ENCODE measurements at regions not wholly inside any gene's neighbourhood (a gene's known extent, or its start where the extent isn't known, plus 50 kb on each side); places are given as distances from the start of the nearest gene placed in this dataset.

DNA sequence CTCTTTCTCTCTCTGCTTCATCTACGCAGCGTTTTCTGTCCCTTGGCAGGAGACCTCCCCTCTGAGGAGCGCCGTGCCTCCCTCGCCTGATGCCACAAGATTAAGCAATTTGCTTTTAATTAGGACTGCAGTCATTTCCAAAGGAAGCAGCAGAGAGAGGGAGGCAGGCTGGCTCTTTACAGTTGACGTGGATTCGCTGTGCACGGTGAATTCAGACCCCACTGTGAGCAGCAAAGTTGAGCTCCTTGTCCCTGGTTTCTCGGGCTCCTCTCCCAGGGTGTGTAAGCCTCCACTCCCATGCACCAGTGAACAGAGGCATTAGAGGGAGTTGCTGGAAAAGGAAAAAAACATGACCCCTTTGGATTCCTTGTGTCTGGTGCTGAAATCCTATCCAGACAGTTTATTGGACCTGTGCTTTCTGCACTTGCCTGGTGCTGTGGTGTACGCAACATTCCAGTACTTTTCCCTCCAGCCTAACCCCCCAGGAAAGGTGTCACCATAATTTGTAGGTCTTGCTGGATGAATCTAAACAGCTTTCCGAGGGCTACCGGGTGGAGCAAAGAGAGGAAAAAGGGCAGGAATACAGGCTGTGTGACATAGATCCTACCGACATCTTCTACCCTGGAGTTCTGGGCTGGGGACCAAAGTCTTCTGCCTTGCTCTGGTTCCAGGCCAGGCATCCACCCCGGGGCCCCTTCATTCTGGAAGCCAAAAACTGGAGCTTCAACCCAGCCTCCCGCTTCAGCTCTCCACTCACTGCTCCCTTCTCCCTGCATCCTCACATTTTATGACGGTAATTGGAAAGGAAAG lies 171.0 kb downstream of the MAF start:
- TF ChIP-seq HNRNPL (IDR thresholded peaks at IDR 0.05; ENCODE audit: low read depth, low read length) (no peak), EP300 (IDR thresholded peaks at IDR 0.05; ENCODE audit: low read length) (no peak), GTF3C2 (IDR thresholded peaks at IDR 0.05; ENCODE audit: borderline replicate concordance, extremely low read depth, insufficient read length) (no peak), YY1 (IDR thresholded peaks at IDR 0.05; ENCODE audit: borderline replicate concordance in 1 of 3, control insufficient read depth in 1 of 3, extremely low read depth in 1 of 3, insufficient read depth in 3 of 3, insufficient read length in 1 of 3, insufficient replicate concordance in 2 of 3, low read depth in 1 of 3, low read length in 2 of 3) (no peak), ZNF584 (CRISPR knock-in tag; IDR thresholded peaks at IDR 0.05; ENCODE audit: low read depth) (no peak), HMG20B (CRISPR knock-in tag; IDR thresholded peaks at IDR 0.05) (no peak), ZKSCAN1 (IDR thresholded peaks at IDR 0.05; ENCODE audit: low read depth, low read length) (no peak), ETS1 (conservative IDR thresholded peaks at IDR 0.05; ENCODE audit: control insufficient read depth, low read depth, low read length) (no peak)
- TF ChIP-seq, protein P1, sequence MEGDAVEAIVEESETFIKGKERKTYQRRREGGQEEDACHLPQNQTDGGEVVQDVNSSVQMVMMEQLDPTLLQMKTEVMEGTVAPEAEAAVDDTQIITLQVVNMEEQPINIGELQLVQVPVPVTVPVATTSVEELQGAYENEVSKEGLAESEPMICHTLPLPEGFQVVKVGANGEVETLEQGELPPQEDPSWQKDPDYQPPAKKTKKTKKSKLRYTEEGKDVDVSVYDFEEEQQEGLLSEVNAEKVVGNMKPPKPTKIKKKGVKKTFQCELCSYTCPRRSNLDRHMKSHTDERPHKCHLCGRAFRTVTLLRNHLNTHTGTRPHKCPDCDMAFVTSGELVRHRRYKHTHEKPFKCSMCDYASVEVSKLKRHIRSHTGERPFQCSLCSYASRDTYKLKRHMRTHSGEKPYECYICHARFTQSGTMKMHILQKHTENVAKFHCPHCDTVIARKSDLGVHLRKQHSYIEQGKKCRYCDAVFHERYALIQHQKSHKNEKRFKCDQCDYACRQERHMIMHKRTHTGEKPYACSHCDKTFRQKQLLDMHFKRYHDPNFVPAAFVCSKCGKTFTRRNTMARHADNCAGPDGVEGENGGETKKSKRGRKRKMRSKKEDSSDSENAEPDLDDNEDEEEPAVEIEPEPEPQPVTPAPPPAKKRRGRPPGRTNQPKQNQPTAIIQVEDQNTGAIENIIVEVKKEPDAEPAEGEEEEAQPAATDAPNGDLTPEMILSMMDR (IDR thresholded peaks at IDR 0.05 in 2 of 3, conservative IDR thresholded peaks at IDR 0.05 in 1 of 3; ENCODE audit: insufficient read depth in 2 of 3, low read depth in 1 of 3, low read length in 3 of 3): no peak
